GM19438 (cell line): ENCODE measurements at regions not wholly inside any gene's neighbourhood (a gene's known extent, or its start where the extent isn't known, plus 50 kb on each side); places are given as distances from the start of the nearest gene placed in this dataset.
"Not testable (repeated sequence)": the region's sequence is repeated elsewhere in the genome, so short reads cannot be mapped to it uniquely, and the experiment has no call there.

ENCODE experiments used
- ATAC-seq: cut with Tn5 transposase; IDR thresholded peaks from one replicate; pipeline ENCODE4 v1.9.1; 2021; ENCODE audit warnings: low read depth; ENCODE audit not compliant: unreplicated experiment

DNA sequence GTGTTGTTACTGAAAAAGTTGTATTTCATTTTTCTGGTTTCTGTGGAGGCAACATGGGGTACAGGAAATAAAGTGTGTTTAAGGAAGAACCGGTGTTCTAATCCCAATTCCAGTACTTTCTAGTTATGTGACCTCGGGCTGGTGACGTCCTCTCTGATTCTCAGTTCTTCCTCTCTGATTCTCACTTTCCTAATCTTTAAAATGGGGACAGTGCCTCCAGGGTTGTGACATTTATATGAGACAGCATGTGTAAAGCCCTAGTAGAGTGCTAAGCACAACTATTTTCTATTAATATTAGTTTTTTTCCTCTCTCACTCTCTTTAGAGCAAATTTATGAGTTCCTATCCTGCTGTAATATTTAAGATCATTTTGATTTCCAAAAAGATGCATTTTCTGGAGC is 50.9 kb upstream of the PTPDC1 start:
- ATAC-seq = no peak

DNA sequence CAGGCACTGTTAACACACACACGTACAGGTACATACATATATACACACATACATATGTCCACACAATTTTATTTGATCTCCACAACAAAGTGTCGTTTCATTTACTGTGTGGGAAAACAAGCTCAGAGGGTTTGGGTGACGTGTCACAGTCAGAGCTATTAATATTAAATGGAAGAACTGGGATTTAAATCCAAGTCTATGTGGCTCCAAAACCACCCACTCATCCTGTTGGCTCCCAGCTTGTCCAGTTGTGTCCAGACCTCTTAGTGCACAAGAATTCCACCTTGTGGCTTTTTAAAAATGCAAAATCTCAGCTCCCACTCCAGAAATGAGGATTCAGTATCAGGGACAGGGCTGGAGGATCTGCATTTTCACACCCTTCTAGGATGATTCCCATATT is 52.3 kb upstream of the PTPDC1 start:
- ATAC-seq = no peak

DNA sequence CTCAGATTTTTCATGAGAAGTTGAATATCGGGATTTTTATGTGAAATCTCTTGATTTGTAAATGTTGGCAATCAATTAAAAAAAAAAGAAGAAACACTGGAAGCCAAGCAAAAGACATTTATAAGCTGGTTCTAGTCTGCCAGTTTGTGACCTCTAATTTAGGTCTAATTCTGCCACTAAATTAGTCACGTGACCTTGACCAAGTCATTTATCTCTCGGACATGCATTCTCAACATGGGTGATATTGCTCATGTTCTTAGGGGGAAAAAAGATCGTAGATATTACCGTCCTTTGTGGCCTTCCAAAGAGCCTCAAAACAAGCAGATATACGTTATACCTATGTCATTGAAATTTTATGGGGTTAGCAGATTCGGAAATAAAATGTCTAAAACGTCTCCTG is 52.9 kb upstream of the PTPDC1 start:
- ATAC-seq = no peak

DNA sequence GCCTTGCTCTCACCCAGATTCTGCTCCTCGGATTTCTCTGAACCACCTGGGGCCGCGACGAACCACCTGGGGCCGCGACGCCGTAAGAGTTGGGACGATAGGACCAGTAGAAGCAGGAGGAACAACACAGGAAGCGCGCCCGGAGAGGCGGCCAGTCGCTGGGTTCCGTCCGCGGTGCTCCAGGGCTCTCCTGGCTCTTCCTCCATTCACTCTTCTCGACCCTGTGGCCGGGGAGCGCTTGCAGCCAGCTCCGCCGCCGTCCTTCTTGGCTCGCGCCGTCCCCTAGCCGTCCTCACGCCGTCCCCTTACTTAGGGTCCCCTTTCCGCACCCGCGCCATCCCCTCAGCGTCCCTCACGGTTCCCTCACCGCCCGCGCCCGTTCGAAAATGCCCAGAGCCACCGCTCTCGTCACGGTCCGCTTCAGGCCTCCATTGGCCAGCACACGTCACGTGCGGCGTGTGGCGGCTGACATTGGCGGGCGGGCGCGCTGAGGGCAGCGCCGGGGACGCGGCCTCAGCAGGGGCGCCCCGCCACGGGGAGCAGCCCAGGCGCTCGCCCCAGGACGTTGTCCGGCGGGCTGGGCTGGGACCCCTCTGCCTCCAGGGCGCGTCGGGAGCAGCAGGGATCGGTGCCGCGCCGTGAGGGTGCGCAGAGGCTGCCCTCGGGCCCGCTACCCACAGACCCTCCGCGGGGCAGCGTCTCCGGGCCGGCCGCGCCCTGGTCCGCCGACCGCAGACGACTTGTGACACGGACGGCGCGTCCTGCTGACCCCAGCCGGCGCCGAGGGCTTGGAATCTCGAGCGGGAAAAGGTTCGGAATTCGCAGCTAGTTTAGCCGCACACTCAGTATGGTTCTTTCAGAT is 53.7 kb upstream of the PTPDC1 start:
- peak; percentile 96 for ATAC-seq

DNA sequence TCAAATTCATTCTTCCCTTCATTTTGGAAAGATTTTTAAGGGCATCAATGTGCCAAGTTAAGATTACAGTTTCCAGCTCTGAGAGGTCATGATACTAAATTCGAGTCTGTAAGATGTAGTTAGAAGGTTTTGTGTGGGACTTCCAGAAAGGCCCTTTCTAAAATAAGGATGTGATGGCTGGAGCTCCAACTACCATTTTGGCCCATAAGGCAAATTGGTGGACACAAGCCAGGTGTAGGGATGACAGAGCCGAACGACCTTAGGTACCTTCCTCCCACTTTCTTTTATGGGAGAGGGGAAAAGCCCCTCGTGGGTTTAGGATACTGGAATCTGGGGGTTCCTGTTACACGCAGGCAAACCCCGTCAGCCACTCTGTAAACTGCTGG is 54.3 kb upstream of the PTPDC1 start:
- no peak for ATAC-seq

DNA sequence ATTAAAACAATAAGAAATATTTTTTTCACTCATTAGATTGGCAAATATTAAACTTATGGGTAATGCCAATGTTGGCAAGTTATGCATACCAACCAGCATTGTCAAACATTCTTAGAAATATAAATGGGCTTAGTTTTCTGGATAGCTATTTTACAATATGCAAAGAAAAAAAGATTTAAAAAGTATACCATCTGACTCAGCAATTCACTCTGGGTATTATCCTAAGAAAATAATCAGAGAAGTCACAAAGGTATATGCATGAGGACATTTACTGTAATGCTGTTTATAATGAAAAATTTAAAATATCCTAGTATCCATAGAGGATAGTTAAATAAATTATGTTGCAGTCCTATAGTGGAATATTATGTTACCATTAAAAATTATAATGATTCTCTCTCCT is 57.4 kb upstream of the PTPDC1 start:
- ATAC-seq = no peak

DNA sequence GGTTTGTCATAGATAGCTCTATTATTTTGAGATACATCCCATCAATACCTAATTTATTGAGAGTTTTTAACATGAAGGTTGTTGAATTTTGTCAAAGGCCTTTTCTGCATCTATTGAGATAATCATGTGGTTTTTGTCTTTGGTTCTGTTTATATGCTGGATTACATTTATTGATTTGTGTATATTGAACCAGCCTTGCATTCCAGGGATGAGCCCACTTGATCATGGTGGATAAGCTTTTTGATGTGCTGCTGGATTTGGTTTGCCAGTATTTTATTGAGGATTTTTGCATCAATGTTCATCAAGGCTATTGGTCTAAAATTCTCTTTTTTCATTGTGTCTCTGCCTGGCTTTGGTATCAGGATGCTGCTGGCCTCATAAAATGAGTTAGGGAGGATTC is 61.8 kb upstream of the PTPDC1 start:
- not testable (repeated sequence) for ATAC-seq

DNA sequence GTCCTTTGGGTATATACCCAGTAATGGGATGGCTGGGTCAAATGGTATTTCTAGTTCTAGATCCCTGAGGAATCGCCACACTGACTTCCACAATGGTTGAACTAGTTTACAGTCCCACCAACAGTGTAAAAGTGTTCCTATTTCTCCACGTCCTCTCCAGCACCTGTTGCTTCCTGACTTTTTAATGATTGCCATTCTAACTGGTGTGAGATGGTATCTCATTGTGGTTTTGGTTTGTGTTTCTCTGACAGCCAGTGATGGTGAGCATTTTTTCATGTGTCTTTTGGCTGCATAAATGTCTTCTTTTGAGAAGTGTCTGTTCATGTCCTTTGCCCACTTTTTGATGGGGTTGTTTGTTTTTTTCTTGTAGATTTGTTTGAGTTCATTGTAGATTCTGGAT is 63.4 kb upstream of the PTPDC1 start:
- not testable (repeated sequence) for ATAC-seq

DNA sequence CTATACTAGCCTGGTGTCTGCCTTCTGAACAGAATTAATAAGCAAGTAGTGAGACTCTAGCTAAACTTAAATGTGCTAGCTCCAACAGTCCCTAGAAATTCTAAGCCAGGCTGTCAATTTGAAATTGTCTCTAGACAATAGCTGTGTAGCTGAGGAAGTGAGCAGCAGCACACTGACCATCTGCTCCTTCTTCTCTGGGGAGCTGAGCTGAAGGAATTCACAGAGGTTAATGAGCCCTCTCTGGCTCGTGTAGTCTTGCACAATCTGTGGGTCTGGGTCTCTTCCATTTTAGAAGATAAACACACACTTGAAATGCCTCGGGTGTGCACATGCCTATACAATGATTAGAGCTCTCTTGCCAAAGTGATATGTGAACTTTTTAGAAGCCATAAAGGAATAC is 63.5 kb upstream of the BARX1 start:
- ATAC-seq = no peak

DNA sequence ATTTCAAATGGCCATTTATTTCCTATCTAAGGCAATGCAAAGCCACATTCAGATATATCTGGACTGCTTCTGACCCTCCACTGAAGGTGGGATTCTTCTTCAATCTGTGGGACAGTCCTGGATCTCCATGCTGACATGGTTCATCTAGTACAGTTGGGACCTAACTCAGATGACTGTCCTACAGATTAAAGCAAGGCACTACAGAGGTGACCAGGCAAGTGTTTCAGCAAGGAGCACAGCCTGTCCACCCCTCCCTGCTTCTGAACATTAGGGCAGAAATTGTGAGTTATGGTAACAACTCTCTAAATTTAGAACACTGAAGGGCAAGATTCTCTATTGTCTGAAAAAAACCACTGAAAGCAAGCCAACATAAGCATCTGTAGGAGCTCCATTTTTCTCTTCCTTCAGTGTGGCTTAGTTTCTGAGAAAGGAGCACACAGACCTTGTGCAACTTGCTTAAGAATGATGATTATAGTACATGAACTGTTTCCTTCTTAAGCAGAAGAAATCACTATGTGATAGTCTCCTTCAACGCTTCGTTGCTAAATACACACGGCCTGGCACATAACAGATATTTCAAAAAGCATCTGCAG is 62.9 kb upstream of the BARX1 start:
- no peak for ATAC-seq

DNA sequence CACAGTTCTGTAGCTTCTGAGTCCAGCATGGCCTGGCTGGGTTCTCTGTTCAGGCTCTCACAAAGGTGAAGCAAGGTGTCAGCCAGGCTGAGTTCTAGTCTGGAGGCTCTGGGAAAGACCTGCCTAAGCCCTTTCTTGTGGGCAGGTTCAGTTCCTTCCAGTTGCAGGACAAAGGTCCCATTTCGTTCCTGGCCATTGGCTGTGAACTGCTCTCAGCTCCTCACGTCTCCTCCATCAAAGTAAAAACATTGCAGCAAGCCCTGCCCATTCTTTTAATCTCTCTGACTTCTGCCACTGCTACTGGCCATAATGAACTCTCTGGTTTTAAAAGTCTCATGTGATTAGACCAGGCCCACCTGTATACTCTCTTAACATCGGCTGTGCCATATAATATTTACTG is 61.6 kb upstream of the BARX1 start:
- no peak for ATAC-seq

DNA sequence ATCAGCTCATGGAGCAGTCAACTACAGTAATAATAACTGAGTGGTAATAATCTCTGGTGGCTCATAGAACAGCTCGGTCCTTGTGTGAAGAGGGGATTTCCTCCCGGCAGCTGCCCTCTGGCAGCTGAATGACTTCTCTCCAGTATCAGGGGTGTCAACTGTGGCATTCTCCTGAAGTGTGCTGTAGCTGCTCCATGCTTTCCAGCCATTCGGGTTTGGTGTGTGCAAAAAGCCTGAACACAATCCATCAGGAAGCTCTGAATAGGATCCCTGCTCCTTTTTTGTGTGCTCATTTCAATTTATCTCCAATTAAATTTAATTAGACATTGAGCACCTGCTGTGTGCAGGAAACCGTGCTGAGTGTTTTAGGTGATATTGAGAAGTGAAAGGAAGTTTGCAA is 59.8 kb upstream of the BARX1 start:
- ATAC-seq = no peak

DNA sequence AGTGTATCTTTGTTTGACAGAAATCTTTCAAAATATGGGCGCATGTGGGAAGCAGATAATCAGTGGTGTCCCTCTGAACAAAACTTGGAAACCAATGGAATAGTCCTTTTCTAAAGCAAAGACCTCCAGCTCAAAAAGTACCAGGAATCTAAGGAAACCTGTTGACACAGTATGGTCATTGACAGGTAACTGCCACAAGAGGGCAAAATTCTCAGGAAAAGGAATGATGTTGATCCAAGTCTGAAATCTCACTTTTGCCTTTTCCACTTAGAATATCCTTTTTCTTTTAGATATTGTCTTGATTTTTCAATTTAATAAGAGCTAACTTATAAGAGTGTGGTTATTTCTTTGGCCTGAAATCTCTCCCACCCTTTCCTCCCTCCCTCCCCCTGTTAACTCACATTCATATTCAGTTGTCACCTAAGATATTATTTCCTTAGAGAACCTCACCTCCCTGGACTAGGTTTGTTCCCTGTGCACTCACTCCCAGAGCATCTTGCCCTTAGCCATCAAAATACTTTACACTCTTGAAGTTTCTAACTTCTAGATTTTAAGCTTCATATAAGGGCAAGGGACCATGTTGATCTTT is 59.0 kb upstream of the BARX1 start:
- no peak for ATAC-seq

DNA sequence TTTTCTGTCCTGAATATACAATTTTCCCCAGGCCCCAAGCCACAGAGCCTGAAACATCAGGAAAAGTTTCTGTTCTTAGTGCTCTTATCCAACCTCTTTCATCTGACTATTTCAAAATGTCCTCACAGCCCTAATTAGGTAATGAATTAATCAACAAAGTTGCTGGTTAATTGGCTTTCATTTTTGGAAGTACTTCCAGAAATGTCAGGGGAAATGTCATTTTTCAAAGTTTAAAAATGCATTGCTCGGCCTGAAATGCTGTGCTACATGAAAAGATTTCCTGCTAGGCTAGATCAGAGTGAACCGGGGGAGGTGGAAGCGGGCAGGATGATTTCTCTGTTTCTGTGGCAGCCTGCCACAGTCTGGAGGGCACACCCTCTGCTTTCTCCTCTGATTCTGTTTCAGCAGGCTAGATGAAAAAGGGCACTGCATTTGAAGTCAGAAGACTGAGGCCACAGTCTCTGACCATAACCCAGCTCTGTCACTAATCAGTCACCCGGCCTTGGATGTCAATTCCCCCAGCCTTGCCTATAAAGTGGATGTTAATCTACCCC is 55.9 kb upstream of the BARX1 start:
- ATAC-seq = no peak

DNA sequence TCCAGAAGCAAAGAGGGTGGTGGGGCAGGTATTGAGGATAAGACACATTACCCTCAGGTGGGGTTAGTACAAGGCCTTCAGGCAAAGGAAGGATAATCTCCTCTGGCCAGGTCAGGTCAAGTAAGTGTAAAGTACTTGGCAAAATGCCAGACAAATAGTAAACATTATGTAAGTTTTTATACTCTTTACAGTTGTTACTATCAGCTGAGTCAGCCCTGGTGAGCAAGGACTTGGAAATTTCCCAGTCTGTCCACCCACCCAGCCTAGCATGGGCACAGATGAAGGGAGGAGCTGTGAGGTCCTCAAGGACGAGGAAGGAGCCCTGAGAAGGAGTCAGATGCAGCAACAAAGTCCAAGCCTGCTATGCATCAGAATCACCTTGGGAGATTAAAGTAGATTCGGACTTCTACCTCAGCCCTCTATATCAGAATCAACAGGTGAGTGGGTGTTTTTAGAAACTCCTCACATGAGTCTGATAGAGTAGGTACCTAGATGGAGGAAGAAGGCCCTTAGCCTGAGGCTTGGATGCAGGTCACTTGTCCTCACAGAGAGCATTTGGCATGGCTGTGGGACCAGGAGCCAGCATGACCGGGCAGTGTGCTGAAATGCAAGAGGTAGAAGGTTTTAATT is 50.2 kb upstream of the BARX1 start:
- no peak for ATAC-seq
